DMS114 treated with DMSO at 0.1 percent for 48 hours (cell line): ENCODE measurements at regions not wholly inside any gene's neighbourhood (a gene's known extent, or its start where the extent isn't known, plus 50 kb on each side); places are given as distances from the start of the nearest gene placed in this dataset.

Experiments
- DNase-seq: peaks from one replicate; lab custom pipeline; 2025; ENCODE audit not compliant: unreplicated experiment; lab: John Stamatoyannopoulos, UW

GRCh38 chr10:58995058-58995596, 181.3 kb upstream of the PHYHIPL start:
- no peak for DNase-seq

- DNase-seq = no peak
Measured at GRCh38 chr10:58996063-58996462, 180.4 kb upstream of the PHYHIPL start.

DNA sequence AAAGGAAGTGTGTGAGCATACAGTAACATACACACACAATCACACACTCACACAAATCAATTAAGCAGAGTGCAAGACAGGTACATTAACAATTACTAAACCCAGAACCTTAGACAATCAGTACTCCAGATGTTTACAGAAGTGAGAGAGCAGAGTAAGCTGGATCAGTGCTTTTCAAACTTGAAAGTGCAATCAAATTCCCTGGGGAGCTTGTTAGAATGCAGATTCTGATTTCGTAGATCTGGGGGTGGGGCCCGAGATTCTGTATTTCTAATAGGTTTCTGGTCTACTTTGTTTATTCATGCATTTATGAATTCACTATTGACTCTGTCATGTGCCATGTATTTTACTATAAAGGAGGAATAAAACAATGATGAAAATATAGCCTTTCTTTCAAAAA, 179.6 kb upstream of the PHYHIPL start:
- DNase-seq = no peak

DNA sequence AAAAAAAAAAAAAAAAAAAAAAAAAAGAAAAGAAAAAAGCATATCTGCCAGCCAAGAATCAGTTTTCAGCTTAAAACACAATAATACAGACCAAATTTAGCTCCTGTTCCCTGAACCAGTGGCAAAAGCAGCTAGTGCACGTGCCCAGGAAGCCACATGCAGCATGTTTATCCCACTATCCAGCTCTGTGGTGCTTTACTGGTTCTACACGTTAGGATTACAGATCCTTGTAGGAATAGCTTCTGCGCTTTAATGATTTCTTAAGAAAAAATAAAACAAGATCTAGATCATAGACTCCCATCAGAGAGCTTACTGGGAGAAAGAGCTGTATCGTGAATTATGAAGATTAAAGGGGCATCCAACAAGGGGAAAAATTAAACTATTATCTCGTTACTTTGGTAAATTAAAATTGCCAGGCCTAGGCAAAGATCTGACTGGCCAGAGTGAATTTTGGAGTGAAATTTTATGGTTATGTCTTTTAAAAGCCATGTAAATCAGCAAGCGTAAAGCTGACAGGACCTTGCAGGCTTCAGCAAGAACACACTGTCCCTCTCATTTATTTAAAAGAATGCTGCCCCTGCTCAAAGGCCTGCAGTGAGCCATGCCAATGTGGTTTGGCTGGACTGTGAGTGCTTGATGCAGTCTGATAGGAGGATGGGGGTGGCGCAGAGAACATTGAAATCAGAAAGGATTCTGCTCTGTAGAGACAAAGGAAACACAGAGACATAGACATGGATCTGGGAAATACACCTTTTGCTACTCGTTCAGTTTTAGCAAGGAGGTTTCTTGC, 177.3 kb upstream of the PHYHIPL start:
- no peak for DNase-seq

- no peak for DNase-seq
Measured at GRCh38 chr10:59000162-59000825, 176.1 kb upstream of the PHYHIPL start.

DNA sequence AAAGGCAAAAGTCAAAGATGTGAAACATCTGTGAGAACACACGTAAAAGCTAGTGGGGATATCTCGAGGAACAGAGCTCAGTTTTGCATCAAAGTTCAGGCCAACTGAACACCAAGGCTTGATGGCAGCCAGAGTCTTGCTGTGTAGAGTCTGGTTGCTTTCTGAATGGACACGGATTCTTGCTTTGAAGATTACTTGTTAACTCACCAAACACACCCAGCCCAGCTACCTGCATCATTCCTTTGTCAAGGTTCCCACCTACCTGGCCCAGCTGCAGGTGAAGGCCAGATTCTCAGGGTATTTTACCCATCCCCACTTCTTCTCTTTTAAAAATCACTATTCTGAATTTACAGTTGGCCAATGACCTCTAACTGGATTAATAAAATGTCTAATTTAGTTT, 174.4 kb upstream of the PHYHIPL start:
- no peak for DNase-seq

- no peak for DNase-seq
Measured at GRCh38 chr10:59003203-59003602, 173.2 kb upstream of the PHYHIPL start.

- no peak for DNase-seq
Measured at GRCh38 chr10:59004392-59004791, 172.1 kb upstream of the PHYHIPL start.

DNA sequence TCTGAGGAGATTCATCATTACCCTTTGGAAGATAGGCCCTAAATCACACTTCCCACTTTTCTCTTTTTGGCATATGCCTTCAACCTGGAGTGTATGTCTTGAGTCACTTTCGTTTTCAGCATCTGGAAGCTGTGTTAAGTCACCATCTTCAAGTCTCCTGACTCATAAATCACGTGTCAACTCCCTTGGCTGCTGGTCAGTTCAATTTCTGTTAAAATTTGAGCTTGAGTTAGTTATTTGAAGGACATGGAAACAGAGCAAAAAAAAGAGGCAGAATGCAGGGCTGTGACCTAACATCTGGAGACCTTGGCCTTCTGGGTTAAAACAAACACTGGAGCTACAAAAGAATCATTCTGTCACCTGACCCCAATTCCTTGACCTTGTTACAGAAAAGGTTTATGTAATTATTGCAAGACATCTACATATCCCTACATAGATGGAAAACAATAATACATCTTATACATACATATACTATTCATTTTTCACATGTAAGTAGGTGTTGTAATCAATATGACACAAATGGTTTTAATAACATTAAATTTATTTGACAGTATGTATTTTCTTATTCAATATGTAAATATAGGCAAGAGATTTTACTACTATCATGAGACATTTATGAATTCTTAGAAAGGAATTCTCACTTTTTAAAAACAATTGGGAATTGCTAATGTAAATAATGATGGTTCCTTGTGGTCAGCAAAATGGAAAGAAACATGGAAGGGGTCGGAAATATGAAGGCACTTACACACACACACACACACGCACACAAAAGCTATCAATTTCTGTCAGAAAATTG, 169.7 kb upstream of the PHYHIPL start:
- no peak for DNase-seq

DNA sequence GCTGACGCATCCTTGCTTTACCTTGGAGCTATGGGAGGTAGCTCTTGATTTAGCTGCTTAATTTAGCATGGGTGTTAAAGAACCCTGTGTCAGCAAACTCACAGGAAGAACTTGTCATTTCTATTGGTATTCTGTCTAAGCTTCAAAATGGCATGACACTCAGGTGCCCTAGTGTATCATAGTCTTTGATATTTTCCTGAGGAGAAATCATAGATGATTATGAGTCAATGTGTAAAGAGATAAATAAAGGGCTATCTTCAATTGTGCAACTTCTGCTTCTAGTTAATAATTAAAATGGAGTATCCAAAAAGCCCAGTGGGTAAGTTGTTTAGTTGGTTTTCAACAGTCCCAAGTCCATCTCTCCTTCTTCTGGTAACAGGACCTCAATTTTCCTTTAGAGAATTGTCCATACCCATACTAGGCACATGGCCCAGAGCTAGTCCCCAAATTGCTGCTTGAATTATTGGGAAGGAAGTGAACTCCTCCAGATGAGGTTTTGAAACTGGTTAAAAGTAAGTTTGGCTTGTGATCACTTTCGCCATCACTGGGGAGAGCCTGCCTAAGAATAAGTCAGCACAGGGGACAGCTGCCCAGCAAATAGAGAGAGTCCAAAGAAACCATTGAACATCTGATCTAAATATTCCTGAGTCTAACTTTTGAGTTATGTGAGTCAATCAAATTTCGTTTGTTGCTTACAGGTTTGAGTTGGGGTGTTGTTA, 169.0 kb upstream of the PHYHIPL start:
- no peak for DNase-seq

- DNase-seq = no peak
Measured at GRCh38 chr10:59008452-59008851, 168.0 kb upstream of the PHYHIPL start.

- no peak for DNase-seq
Measured at GRCh38 chr10:59011972-59012632, 164.3 kb upstream of the PHYHIPL start.

- DNase-seq = no peak
Measured at GRCh38 chr10:59012839-59013238, 163.6 kb upstream of the PHYHIPL start.

GRCh38 chr10:59016043-59016442, 160.4 kb upstream of the PHYHIPL start:
- DNase-seq = no peak

GRCh38 chr10:59018977-59019376, 157.5 kb upstream of the PHYHIPL start:
- no peak for DNase-seq

- no peak for DNase-seq
Measured at GRCh38 chr10:59019603-59020002, 156.8 kb upstream of the PHYHIPL start.

- no peak for DNase-seq
Measured at GRCh38 chr10:59020502-59020901, 155.9 kb upstream of the PHYHIPL start.

DNA sequence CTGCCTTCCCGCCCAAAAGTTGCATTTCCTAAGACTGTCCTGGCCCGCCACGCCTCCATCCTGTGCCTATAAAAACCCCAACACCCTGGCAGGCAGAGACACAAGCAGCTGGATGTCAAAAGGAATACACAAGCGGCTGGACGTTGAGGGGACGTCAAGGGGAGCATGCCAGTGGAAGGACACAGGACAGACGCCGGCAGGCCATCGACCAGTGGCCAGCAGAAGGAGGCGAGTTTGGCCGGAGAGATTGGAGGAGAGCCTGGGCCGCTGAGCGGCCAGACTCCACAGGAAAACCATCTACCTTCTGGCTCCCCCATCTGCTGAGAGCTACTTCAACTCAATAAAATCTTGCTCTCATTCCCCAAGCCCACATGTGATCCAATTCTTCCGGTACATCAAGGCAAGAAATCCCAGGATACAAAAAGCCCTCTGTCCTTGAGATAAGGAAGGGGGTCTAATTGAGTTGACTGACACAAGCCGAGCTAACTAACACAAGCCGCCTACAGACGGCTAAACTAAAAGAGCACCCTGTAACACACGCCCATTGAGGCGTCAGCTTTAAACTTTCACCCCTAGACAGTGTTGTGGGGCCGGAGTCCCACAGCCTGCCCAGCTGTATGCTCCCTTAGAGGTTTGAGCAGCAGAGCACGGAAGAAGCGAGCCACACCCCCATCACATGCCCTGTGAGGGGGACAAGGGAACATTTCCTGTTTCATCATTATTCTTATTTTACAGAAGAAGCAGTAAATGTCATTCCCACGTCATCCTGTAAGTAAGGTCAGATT, 150.3 kb upstream of the PHYHIPL start:
- no peak for DNase-seq

- no peak for DNase-seq
Measured at GRCh38 chr10:59027975-59028655, 148.3 kb upstream of the PHYHIPL start.
